DND-41 (cell line): ENCODE measurements at regions not wholly inside any gene's neighbourhood (a gene's known extent, or its start where the extent isn't known, plus 50 kb on each side); places are given as distances from the start of the nearest gene placed in this dataset.

Source experiments
- EZH2 ChIP-seq: IDR thresholded peaks from 3 replicates; pipeline ENCODE4 v1.6.1; 2012; ENCODE audit warnings: borderline replicate concordance, low read depth, mild to moderate bottlenecking, moderate library complexity, low read length, inconsistent platforms; ENCODE audit not compliant: severe bottlenecking
- TF ChIP-seq, protein P1 (sequence below): IDR thresholded peaks from 2 replicates; pipeline ENCODE4 v1.5.1; 2012; ENCODE audit warnings: borderline replicate concordance, low read length, moderate library complexity, mild to moderate bottlenecking; ENCODE audit not compliant: poor library complexity, severe bottlenecking; ENCODE audit errors: extremely low read depth

DNA sequence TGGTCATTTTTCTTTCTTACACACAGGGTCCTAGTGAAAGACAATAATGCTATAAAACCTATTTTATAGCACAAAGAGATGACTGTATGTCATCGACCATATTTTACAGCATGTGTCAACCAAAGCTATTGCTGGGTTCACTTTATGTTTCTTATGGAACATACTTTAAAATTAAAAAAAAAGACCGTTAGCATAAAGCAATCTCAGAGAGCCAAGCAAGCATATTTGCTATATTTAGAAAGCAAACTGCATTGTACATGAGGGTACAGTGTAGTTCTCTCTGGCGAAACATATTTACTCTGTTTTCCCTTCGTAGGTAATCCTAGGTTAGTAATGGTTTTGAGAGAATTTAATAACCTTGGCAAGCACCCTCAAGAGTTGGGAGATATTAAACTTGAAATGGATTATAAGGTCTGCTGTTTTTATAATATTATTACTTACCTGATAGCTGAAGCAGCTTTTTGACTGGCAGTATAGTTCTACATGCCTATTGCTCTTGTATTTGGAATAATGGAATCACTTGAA is 244.2 kb upstream of the POM121L12 start:
- TF ChIP-seq, protein P1, sequence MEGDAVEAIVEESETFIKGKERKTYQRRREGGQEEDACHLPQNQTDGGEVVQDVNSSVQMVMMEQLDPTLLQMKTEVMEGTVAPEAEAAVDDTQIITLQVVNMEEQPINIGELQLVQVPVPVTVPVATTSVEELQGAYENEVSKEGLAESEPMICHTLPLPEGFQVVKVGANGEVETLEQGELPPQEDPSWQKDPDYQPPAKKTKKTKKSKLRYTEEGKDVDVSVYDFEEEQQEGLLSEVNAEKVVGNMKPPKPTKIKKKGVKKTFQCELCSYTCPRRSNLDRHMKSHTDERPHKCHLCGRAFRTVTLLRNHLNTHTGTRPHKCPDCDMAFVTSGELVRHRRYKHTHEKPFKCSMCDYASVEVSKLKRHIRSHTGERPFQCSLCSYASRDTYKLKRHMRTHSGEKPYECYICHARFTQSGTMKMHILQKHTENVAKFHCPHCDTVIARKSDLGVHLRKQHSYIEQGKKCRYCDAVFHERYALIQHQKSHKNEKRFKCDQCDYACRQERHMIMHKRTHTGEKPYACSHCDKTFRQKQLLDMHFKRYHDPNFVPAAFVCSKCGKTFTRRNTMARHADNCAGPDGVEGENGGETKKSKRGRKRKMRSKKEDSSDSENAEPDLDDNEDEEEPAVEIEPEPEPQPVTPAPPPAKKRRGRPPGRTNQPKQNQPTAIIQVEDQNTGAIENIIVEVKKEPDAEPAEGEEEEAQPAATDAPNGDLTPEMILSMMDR = no peak
- TF ChIP-seq EZH2 = no peak
